DMS153 treated with DMSO at 0.1 percent for 48 hours (cell line): ENCODE measurements at regions not wholly inside any gene's neighbourhood (a gene's known extent, or its start where the extent isn't known, plus 50 kb on each side); places are given as distances from the start of the nearest gene placed in this dataset.

ENCODE experiments used
- DNase-seq: peaks from one replicate; lab custom pipeline; 2025; ENCODE audit not compliant: unreplicated experiment; lab: John Stamatoyannopoulos, UW

DNA sequence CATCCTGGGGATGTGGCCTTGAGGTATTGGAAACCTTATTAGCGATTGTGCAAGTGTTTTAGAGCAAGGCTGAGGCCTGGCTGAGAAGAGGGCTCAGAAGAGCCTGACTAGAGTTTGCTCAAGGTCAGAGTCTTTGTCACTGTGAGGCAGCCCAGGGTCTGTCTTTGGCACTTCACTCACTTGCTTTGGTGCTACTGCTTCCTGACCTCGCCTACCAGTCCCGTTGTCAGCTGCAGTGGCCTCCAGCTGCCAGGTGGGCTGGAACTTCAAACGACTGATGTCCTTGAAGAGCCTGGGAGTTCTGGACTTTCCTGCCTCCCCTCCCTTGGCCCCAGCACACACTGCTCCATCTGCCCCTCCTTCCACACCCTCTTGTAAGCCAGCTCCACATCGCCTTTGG is 228.0 kb downstream of the SNX18 start:
- no peak for DNase-seq

DNA sequence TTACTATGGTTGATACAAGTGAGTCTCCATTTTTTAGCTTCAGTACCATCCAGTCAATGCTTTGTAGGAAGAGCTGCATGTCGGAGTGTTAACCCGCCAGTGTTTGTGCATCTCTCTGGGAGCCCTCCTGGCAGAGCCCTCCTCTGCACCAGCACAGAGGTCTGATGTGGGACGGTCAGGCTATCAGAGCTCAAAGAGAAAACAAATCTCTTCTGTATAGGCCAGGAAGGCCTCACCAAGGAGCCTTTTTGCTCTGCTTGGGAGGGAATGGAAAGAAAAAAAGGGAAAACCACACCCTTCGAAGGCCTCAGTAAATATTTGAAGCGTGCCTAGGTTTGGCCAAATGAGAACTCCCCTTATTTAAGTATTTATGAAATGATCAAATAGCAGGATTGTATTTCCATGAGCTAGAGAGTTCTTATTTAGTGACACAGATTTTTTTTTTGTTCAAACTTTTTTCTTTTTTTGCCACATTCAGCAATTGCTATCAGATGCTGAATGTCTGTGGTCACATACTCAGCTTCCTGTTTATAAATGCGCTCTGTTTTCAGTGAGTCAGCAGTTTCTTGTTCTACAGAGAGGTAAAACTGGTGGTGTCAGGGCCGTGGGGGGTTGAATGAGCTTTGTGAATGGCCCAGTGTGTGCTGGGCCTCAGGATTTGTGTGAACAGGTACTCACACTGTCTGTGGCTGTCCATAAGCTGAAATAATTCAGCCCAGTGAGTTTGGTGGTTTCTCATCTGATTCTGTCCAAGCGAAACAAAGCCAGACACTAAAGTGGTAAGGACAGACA is 226.6 kb downstream of the SNX18 start:
- no peak for DNase-seq

GRCh38 chr5:54743581-54743980 is 226.0 kb downstream of the SNX18 start:
- no peak for DNase-seq

DNA sequence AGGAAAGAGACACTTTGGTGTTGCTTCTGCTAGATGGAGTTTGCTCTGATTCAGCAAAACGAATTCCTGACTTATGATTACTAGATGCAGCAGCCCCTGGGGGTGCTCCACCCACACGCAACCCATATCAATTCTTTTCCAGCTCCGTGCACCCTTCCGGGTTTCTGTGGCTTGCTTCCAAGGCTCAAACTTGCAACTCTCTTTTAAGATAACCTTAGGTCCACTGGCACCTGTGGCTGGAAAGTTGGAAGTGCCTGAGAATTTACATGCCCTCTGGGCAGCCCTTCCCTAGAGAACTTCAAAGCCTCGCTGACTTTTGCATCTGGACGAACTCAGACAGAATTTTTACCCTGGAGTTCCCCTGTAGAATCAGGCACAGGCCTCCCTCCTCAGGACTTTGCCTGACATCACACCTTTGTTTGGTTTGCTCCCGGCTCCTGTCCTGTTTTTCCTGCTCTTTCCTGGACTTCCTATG is 224.9 kb downstream of the SNX18 start:
- no peak for DNase-seq

GRCh38 chr5:54741711-54742110 is 224.2 kb downstream of the SNX18 start:
- DNase-seq = no peak

DNA sequence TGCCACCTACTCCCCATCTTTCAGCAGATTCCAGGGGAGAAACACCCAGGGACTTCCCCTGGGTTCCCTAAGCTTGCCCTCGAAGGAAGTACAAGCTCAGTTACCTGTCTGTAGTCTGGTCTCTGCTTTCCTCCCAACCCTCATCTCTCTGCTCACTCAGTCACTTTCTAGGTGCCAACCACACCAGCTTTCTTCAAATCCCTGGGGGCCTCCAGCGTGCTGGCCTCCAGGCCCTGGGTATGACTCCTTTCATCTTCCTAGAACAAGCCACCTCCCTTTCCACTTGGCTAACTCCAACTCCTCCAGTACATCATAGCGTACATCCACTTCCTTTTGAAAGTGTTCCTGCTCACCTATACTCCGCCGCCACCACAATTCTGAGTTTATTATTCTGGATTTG is 222.6 kb downstream of the SNX18 start:
- no peak for DNase-seq

GRCh38 chr5:54739371-54739770 is 221.8 kb downstream of the SNX18 start:
- no peak for DNase-seq

- DNase-seq = no peak
Observed at GRCh38 chr5:54738973-54739367, 221.4 kb downstream of the SNX18 start.

DNA sequence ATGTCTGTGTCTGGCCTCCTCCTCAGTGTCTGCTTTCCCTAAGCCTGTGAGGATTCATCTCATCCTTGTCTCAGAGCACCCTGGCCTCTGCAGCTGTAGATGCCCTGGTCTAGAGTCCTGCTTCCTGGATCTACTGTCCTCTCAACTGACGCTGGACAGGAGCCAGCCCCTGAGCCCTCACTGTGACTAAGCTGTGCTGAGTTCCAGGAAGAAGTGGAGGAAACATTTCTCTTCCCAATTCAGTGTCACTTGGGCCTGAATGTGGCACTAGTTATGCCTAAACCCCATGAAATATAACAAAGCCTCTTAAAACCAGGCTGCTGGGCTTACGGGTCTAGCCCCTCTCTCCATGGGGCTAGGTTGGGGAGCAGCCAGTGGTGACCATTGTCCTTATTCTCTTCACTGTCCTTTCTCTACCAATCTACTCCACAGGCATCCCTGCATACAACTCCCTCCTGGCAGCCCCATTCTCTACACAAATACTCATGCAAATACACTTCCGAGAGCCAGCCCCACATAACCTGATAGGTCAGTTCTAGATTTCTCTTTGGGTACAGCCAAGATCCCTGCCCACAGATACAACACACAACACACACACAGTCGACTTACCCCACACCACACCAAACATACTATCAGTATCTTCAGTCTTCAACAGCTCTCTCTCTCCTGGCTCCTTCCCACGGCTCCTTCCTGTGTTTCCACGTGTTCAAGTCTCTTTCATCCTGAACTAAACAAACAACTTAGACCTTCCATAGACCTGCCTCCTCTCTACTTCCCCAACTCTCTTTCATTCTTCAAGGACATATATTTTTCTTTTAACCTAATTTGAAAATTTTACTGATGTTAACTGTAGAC is 220.8 kb downstream of the SNX18 start:
- no peak for DNase-seq

DNA sequence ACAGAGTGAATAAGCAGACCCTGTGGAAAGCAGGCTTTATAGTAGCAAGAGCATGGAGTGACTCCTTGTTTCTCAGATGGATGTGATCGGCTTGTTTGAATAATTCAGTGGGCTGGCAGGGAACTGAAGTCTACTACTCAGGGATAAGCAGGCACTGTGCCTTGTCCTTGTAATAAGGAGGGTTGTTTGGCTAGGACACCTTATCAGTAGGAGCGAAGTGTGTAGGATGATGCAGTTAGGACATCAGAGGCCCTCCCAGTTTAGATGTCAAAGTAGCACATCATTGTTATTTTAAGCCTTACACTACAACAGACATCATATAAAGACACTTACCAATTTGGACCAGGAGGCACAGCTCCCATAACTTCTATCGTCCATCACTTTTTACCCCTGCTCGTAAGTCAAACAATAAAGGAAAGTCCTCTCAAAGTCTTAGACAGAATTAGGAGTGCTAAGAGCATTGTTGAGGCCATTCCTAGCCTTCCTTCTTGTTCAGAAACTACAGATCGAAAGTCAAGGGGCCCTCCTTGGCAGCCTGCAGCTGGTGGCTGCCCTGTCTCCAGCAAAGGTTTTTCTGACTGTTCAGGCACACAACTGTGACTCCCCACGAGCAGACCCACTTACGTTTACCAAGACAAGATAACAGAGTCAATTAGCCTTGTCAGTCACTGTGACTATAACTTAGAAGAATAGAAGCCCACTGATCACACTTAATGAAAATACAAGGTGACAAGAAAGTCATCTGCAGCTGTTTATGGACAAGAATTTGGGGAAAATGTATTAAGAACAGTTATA is 218.6 kb downstream of the SNX18 start:
- no peak for DNase-seq

DNA sequence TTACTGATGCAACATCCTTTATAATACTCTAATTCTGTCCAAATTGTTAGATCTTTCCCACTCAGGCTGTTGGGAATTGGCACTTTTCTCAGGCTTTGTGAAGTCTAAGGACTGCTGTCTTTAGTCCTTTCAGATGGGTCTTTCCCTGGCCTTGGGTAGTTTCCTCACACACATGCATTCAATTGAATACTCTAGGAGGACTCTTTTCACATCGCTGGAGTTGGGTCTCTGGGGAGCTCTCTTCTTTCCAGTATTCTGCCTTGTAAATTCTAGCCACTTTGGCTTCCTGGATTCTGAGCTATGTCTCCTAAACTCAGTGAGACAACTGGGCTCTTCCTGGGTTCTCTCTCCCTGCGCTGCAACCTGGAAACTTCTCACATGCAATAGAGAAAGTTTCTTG is 215.5 kb downstream of the SNX18 start:
- DNase-seq = no peak

DNA sequence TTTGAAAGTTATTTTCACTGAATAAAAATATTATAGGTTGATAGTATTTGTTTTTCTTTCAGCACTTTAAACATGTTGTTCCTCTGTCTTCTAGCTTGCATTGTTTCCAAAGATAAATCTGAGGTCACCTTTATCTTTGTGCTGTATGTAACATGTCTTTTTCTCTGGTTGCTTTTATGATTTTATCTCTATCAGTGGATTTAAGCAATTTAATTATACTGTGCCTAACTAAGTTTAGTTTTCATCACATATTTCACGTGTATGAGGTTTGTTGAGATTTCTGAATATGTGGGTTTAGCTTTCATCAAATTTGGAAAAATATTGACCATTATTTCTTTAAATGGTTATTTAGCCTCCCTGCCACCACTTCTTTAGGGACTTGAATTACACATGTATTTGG is 214.5 kb downstream of the SNX18 start:
- no peak for DNase-seq

- no peak for DNase-seq
Observed at GRCh38 chr5:54728588-54728915, 211.0 kb downstream of the SNX18 start.

GRCh38 chr5:54727874-54728587 is 210.5 kb downstream of the SNX18 start:
- no peak for DNase-seq

DNA sequence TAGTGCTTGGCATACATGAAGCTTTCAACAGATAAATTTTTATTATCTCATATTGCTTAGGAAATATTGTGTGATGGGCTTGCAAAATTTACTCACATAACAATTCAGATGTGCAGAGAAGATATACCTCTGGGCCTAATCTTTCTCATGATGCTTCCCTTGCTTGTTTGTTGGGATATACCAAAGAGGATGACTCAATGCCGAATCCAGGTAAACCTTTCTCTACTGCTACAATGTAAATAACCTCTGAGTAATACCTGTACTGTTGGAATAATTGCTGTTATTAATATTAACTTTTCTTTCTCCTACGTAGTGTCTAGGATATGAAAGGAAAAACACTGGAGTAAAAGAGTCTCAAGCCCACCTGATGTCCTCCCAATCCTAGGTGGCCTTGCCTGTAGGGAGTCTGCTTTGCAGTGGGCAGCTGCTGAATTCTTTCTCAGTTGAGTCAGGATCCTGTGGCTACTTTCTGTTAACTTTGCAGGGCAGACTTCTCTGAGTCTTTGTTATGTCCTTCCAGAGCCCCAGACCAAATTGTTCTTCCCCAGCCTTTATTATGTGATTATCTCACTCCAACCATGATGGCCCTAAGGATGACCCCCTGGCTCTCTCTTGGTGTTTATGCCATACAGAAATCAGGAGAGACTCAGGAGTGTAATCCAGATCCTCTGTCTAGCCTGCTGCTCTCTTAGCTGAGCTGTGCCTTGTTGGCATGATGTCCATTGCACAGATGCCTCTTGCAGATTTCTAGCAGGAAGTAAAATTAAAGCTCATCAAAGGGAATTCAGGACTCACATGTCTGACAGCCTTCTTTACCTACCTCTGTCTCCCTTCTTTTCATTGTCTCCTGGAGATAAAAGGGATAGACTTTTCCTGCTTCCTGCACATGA is 208.1 kb downstream of the SNX18 start:
- DNase-seq = no peak

DNA sequence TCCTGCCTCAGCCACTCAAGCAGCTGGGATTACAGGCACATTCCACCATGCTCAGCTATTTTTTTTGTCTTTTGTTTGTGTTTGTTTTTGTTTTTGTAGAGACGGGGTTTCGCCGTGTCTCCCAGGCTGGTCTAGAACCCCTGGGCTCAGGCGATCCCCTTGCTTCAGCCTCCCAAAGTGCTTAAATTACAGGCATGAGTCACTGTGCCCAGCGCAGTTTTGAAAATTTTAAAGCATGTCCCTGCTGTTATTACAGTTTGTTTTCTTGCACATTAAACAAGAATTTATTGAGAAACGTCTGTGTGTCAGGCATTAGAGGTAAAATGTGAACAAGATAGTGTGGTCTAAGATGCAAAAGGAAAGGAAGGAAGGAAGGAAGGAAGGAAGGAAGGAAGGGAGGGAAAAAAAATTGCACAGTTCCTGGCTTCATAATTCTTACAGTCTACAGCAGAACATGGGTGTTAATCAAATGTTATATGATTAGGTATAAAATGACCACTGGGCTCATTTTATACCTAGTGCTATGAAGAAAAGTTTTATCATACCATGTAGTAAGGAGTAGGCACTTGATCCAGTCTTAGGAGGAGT is 205.4 kb downstream of the SNX18 start:
- DNase-seq = no peak

DNA sequence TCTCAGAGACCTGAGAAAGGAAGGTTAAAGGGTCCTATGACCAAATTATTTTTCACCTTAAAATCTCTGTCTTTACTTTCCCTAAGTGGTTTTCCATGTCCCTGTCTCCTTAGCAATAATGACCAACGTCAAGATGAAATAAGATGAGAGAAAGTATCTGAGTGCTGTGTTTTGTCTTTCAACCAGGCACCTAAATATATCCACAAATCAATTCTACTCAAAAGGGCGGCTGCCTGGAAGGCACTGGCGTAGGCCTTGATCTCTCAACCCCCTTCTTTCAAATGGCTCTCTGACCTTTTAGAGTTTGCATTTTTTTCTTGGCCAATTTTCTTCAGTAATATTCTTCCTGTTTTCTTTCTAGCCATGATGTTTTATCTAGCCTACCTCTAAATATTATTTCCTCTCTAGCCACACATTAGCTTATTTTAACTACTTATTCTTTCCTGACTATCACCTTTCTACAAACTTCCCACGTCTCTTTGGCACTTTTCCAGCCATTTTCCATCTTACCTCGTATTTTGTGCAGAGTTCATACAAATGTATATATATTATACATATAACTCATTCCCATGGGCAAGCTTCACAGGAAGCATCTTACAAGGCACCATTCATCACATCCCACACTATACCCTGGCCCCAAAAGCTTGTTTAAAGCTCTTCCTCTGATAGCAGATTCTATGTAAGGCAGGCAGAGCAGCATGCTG is 204.5 kb downstream of the SNX18 start:
- no peak for DNase-seq

DNA sequence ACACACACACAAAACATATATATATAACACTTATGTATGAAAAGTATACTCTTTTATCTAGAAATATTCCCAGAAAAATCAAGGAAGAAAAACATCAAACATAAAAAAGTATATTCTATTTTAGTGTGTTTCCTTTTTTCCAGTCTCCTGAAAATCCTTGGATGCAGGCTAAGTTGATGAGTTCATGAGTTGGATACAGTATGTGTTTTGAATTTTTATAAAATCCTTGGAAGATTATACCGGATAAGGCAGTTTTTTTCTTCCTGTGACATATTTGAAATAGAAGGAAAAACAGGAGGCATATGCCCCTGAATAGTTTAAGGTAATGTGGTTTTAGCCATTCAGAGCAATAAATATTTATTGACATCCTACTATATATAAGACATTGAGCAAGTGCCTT is 203.6 kb downstream of the SNX18 start:
- DNase-seq = no peak

- no peak for DNase-seq
Observed at GRCh38 chr5:54720341-54720740, 202.8 kb downstream of the SNX18 start.
